KMS-11 (cell line): ENCODE measurements at regions not wholly inside any gene's neighbourhood (a gene's known extent, or its start where the extent isn't known, plus 50 kb on each side); places are given as distances from the start of the nearest gene placed in this dataset.

Experiments
- H2AFZ ChIP-seq: fragments of 200-600 bp; sonication (generic); 2 replicates; pipeline ENCODE4 v1.6.1; 2016; ENCODE audit warnings: antibody characterized with exemption, mixed run types, low read depth
- H3K27ac ChIP-seq: fragments of 200-600 bp; sonication (generic); 2 replicates; pipeline ENCODE4 v1.6.1; 2016; ENCODE audit warnings: mild to moderate bottlenecking, mixed run types
- H3K27me3 ChIP-seq: fragments of 200-600 bp; sonication (generic); 2 replicates; pipeline ENCODE4 v1.6.1; 2017; ENCODE audit warnings: mild to moderate bottlenecking, low read depth, mixed run types, moderate library complexity; ENCODE audit not compliant: insufficient read depth
- H3K36me3 ChIP-seq: fragments of 200-600 bp; sonication (generic); 2 replicates; pipeline ENCODE4 v1.6.1; 2017; ENCODE audit warnings: mild to moderate bottlenecking, mixed run types; ENCODE audit not compliant: insufficient read depth
- H3K4me1 ChIP-seq: fragments of 200-600 bp; sonication (generic); 2 replicates; pipeline ENCODE4 v1.6.1; 2016; ENCODE audit warnings: mild to moderate bottlenecking, low read depth, mixed run types; ENCODE audit not compliant: poor library complexity, severe bottlenecking
- H3K4me2 ChIP-seq: fragments of 200-600 bp; sonication (generic); 2 replicates; pipeline ENCODE4 v1.7.0; 2016; ENCODE audit warnings: mild to moderate bottlenecking, mixed run types
- H3K4me3 ChIP-seq: fragments of 200-600 bp; sonication (generic); IDR thresholded peaks from 2 replicates; pipeline ENCODE4 v1.6.1; 2017; ENCODE audit warnings: low read depth, low read length, mixed read lengths; ENCODE audit not compliant: insufficient read depth
- H3K79me2 ChIP-seq: fragments of 200-600 bp; sonication (generic); 2 replicates; pipeline ENCODE4 v1.6.1; 2016; ENCODE audit warnings: low read depth, mixed run types; ENCODE audit not compliant: insufficient read depth
- H3K9ac ChIP-seq: fragments of 200-600 bp; sonication (generic); 2 replicates; pipeline ENCODE4 v1.6.1; 2016; ENCODE audit warnings: mild to moderate bottlenecking, mixed run types
- H4K20me1 ChIP-seq: fragments of 200-600 bp; sonication (generic); 2 replicates; pipeline ENCODE4 v1.6.1; 2016; ENCODE audit warnings: mild to moderate bottlenecking, mixed run types; ENCODE audit not compliant: insufficient read depth
- TF ChIP-seq, protein P1 (sequence below): fragments of 200-600 bp; sonication (generic); conservative IDR thresholded peaks from 2 replicates; pipeline ENCODE4 v1.6.1; 2017; ENCODE audit warnings: low read depth, mild to moderate bottlenecking, antibody characterized with exemption, low read length, moderate library complexity, mixed read lengths

DNA sequence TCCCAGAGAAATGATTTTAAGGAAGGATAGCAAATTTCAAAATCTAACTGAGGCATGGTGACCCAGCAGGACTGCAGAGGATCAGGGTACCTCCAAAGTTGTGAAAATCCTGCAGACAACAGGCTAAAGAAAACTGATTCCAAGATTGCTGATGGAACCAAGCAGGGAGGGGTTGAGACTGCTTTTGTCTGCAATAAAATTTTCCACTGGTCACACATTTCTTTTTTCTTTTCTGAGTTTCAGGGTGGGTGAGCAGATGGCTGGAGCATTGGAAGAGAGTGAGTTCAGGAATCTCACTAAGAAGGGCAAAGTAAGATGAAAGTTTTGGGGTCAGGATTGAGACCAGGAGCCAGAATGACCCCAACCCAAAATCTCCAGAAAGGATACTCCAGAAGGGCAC, 321.0 kb downstream of the TNS1 start:
- Histone ChIP-seq H3K36me3 (no peaks in the 10 kb centered on the region), H3K4me1 (no peaks in the 10 kb centered on the region), H4K20me1 (no peaks in the 10 kb centered on the region), H3K4me3 (no peak overlapping the region), H3K4me2 (no peak overlapping the region), H3K27me3 (no peaks in the 10 kb centered on the region), H2AFZ (no peak overlapping the region), H3K27ac (no peak overlapping the region), H3K79me2 (no peaks in the 10 kb centered on the region), H3K9ac (no peak overlapping the region)
- TF ChIP-seq, protein P1, sequence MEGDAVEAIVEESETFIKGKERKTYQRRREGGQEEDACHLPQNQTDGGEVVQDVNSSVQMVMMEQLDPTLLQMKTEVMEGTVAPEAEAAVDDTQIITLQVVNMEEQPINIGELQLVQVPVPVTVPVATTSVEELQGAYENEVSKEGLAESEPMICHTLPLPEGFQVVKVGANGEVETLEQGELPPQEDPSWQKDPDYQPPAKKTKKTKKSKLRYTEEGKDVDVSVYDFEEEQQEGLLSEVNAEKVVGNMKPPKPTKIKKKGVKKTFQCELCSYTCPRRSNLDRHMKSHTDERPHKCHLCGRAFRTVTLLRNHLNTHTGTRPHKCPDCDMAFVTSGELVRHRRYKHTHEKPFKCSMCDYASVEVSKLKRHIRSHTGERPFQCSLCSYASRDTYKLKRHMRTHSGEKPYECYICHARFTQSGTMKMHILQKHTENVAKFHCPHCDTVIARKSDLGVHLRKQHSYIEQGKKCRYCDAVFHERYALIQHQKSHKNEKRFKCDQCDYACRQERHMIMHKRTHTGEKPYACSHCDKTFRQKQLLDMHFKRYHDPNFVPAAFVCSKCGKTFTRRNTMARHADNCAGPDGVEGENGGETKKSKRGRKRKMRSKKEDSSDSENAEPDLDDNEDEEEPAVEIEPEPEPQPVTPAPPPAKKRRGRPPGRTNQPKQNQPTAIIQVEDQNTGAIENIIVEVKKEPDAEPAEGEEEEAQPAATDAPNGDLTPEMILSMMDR, result no peak

DNA sequence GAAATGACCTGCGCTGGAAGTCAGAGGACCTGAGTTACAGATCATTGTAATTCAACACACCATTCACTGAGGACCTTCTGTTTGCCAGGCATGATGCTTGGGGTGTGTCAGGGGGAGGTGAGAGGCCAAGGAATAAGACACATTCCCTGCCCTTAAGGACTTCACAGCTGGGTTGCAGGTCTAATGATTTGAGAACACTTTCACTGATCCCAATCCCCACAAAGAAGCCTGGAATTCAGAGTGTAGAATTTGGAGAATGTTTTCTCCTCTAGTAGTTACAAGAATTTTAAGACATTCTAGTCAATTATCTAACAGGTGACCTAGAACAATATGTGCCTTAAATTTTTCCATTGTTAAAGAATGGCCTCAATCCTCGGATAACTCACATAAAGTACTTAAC, 322.4 kb downstream of the TNS1 start:
- Histone ChIP-seq H3K27ac (no peak overlapping the region), H2AFZ (no peak overlapping the region), H3K4me1 (no peaks in the 10 kb centered on the region), H3K9ac (no peak overlapping the region), H3K27me3 (no peaks in the 10 kb centered on the region), H3K79me2 (no peaks in the 10 kb centered on the region), H4K20me1 (no peaks in the 10 kb centered on the region), H3K4me3 (no peak overlapping the region), H3K36me3 (no peaks in the 10 kb centered on the region), H3K4me2 (no peak overlapping the region)
- TF ChIP-seq, protein P1, result no peak

DNA sequence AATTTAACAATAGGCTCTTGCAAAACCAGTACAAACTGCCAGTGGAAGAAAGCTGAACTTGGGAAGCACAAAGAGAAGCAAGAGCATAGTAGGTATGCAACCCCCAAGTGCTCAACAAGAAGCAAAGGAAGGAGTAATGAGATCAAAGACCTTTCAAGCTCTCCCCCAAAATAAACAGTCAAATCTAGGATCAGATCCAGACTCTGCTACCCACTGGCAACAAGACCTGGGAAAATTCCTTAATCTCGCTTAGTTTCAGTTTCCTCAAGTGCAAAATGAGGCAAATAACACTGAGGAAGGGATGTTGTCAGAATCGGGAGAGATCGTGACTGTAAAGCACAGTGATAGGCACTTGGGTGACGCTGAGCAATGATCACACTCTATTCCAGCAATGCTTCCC, 329.2 kb downstream of the TNS1 start:
- H2AFZ ChIP-seq, result no peak overlapping the region
- no peak overlapping the region for H3K4me2 ChIP-seq
- no peaks in the 10 kb centered on the region for H3K27me3 ChIP-seq
- no peak overlapping the region for H3K4me3 ChIP-seq
- H3K27ac ChIP-seq, result no peak overlapping the region
- TF ChIP-seq, protein P1, result no peak
- H4K20me1 ChIP-seq, result no peaks in the 10 kb centered on the region
- H3K9ac ChIP-seq, result no peak overlapping the region
- no peaks in the 10 kb centered on the region for H3K79me2 ChIP-seq
- H3K4me1 ChIP-seq, result no peaks in the 10 kb centered on the region
- H3K36me3 ChIP-seq, result no peaks in the 10 kb centered on the region

DNA sequence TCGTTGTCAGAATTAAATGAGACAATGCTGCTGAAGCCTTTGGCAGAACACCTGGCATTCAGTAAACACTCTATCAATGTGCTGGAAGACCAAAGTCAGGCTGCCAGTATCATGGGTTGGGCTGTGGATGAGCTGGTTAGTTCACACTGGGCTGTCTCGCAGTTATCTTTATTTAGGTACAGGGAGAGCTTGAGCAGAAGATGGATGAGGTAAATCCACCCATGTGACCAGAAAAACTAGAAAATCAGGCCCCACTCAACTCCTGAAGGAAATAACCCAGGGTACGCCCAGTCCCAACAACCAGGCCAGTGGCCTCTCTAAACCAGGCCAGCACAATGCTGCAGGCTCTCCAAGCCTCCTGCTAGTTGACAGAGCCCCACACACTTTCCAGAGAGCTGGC, 330.3 kb downstream of the TNS1 start:
- Histone ChIP-seq H3K36me3 (no peaks in the 10 kb centered on the region), H3K4me1 (no peaks in the 10 kb centered on the region), H3K79me2 (no peaks in the 10 kb centered on the region), H3K27me3 (no peaks in the 10 kb centered on the region), H3K9ac (no peak overlapping the region), H3K27ac (no peak overlapping the region), H4K20me1 (no peaks in the 10 kb centered on the region), H2AFZ (no peak overlapping the region), H3K4me3 (no peak overlapping the region), H3K4me2 (no peak overlapping the region)
- TF ChIP-seq, protein P1, result no peak

DNA sequence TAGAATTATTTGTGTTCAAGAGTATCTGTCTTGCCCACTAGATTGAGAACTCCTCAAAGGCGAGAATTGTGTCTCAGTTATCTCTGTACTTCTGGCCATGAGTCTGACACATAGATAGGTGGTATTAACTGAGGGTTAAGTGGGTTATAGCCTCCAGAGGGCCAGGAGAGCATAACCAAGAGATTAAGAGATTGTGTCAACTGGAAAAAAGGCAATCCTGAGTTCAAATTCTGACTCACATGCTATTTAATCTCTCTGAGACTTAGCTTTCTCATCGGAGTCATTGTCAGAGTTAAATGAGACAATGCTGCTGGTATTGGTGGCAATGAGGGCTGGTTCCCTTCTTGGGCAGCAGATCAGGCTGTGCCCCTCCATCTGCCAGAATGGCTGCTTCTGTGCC, 330.9 kb downstream of the TNS1 start:
- TF ChIP-seq, protein P1, result no peak
- Histone ChIP-seq H3K36me3 (no peaks in the 10 kb centered on the region), H3K79me2 (no peaks in the 10 kb centered on the region), H3K4me1 (no peaks in the 10 kb centered on the region), H4K20me1 (no peaks in the 10 kb centered on the region), H3K4me3 (no peak overlapping the region), H3K9ac (no peak overlapping the region), H2AFZ (no peak overlapping the region), H3K27ac (no peak overlapping the region), H3K4me2 (no peak overlapping the region), H3K27me3 (no peaks in the 10 kb centered on the region)
